Right renal pelvis (tissue), 4 donors: ENCODE measurements at regions not wholly inside any gene's neighbourhood (a gene's known extent, or its start where the extent isn't known, plus 50 kb on each side); places are given as distances from the start of the nearest gene placed in this dataset.
"Not testable (repeated sequence)": the region's sequence is repeated elsewhere in the genome, so short reads cannot be mapped to it uniquely, and the experiment has no call there.

Experiments
- DNase-seq, 4 donors: peaks; one replicate each; pipeline ENCODE4 v3.0.0-alpha.2; 2013; ENCODE audit warnings: low read depth in 4 of 4, low spot score in 3 of 4, missing footprints in 1 of 4

- DNase-seq = no peak
These were observed 770.2 kb upstream of the FAM174A start for GRCh38 chr5:99765011-99765410.

DNA sequence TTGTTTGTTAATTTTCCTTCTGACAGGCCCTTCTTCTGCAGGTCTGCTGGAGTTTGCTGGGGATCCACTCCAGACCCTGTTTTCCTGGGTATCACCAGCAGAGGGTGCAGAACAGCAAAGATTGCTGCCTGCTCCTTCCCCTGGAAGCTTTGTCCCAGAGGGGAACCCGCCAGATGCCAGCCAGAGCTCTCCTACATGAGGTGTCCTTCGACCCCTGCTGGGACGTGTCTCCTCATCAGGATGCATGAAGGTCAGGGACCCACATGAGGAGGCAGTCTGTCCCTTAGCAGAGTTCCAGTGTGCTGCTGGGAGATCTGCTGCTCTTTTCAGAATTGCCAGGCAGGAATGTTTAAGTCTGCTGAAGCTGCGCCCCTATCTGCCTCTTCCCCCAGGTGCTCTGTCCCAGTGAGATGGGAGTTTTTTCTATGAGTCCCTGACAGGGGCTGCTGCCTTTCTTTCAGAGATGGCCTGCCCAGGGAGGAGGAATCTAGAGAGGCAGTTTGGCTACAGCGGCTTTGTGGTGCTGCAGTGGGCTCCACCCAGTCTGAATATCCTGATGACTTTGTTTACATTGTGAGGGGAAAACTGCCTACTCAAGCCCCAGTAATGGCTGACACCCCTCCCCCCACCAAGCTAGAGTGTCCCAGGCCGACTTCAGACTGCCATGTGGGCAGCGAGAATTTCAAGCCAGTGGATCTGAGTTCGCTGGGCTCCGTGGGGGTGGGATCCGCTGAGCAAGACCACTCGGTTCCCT lies 772.0 kb upstream of the FAM174A start:
- DNase-seq = no peak

GRCh38 chr5:99747342-99747741 lies 787.8 kb upstream of the FAM174A start:
- DNase-seq = no peak

DNA sequence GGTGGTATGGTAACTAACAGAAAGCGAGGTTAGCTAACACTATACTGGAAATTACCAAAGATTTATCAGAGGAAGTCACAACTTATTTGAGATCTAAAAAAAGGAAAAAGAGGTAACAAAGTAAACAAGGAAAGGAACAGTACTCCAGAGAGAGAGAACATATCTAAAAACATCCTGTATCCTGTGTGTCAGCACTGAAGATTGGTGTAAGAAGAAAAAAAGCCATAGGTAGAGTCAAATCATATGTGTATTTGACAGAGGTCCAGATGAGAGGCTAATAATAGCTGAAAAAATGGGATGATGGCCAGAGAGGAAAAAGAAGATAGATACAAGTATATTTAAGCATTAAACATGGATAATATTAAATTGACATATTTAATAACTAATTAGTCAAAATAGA lies 802.0 kb upstream of the FAM174A start:
- DNase-seq = not testable (repeated sequence)

DNA sequence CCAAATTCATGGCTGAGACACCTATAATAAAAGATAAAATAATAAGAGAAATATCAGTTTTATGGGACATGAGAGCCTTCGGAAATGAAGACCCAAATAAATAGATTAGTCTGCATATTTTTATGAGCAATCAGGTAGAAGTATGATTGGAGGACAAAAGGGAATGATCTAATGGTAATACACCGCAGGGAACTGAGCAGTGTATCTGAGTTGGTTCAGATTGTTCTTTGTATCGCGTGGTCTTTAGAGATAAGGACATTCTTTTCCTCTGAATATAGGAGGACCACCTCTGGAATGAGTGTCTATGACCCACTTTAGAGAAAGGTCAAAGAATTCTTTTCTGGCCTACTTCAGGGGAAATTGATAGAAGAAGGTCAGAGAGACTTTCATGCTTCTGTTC lies 801.8 kb upstream of the CHD1 start:
- not testable (repeated sequence) for DNase-seq

- no peak for DNase-seq
These were observed 796.0 kb upstream of the CHD1 start for GRCh38 chr5:99724732-99725290.

DNA sequence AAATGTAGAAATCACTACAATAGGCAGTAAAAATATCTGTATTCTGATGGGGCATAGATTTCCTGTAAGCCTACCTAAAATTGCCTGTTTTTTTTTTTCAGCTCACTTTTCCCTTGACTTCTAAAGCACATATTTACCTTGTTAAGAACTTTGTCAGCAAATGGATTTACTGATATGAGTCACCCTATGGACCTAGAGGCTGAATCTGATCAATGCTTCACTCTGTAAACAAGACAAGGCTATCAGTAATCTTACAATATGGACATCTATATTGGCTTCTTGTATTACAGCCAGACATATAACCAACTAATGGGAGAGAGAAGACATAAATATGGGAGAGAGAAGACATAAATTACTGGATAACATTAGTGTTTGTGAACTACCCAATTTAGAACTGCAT lies 792.7 kb upstream of the CHD1 start:
- DNase-seq = no peak

GRCh38 chr5:99715921-99716320 lies 787.1 kb upstream of the CHD1 start:
- no peak for DNase-seq

DNA sequence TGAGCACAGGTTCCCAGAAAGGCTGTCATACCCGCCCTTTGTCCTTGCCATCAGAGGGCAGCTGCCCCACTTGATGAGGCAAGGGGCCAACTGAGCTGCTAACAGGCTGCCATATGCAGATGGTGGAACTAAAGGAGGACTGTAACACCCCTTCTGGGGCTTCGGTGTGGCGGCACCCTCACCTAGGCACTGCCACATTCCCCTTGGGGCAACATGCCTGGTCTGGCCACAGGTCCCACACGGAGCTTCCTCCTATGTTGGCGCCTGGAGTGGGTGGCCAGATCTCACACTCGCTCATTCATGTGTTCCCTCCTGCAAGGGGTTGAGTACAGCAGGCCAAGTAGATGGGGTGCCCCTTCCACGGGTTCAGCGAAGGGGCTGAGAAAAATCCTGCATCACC lies 777.4 kb upstream of the CHD1 start:
- DNase-seq = no peak

GRCh38 chr5:99702565-99702964 lies 773.8 kb upstream of the CHD1 start:
- DNase-seq = no peak

DNA sequence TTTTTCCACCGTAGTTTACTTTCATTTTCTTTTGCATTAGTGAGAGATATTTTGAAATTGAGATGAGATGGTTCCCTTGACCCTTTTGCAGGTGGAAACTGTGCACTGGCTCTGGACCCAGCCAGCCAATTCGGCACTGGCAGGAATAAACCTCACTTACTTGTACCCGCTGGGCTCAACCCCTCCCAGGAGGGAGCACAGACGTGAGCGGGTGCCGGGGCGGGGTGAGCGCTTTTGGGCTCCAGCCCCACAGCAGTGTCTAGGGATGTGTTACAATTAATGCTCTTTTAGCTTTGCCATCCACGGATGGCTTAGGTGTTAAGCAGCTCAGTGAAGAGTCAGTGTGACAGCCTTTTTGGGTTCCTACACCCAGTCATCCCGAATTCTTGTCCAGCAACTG lies 766.1 kb upstream of the CHD1 start:
- no peak for DNase-seq

GRCh38 chr5:99686538-99686937 lies 757.7 kb upstream of the CHD1 start:
- DNase-seq = no peak

- no peak for DNase-seq
These were observed 747.2 kb upstream of the CHD1 start for GRCh38 chr5:99675974-99676373.

GRCh38 chr5:99674101-99674500 lies 745.3 kb upstream of the CHD1 start:
- no peak for DNase-seq

GRCh38 chr5:99664972-99665371 lies 736.2 kb upstream of the CHD1 start:
- no peak for DNase-seq

GRCh38 chr5:99651298-99651697 lies 722.5 kb upstream of the CHD1 start:
- DNase-seq = no peak

DNA sequence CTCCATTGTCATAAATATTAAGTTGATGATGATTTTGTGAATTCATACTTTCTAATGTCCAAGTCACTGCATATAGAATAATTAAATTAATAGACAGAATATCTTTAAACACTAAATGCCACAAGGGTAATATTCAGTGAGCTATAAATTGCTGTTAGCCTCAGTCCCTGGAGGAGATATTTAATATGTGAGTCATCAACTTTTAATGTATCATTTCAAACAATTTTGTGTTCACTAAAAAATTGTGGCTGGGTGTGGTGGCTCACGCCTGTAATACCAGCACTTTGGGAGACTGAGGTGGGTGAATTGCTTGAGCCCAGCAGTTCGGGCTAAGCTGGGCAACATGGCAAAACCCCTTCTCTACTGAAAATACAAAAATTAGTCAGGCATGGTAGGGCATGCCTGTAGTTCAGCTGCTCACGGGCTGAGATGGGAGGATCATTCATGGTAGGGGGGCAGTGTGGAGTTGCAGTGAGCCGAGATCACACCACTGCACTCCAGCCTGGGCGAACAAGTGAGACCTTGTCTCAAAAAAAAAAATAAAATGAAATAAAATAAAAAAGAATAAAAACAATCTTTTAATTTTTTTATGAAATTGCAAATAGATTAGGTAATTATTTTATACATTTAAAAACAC lies 717.3 kb upstream of the CHD1 start:
- no peak for DNase-seq

- DNase-seq = no peak
These were observed 716.0 kb upstream of the CHD1 start for GRCh38 chr5:99644822-99645221.

- DNase-seq = no peak
These were observed 711.8 kb upstream of the CHD1 start for GRCh38 chr5:99640646-99641045.

GRCh38 chr5:99639905-99640304 lies 711.1 kb upstream of the CHD1 start:
- no peak for DNase-seq

DNA sequence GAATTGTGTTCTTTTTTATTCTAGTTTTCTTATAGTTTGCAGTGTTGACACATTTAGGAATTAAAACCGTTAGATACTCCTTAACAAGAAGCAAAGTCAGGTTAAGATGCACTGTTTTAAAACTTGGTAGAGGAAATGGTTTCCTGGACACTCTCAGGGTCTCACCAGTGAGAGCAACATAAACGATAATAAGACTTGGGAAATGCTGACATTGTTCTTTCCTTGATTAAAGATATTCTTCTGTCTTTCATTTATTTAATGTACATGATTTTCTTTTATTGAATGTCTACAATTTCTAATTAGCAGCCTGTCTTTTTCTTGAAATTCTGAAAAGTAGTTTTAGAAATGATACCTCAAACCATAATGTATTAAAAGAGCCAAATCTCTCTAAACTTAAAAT lies 707.9 kb upstream of the CHD1 start:
- no peak for DNase-seq
